ENCODE measurements at regions not wholly inside any gene's neighbourhood (a gene's known extent, or its start where the extent isn't known, plus 50 kb on each side); places are given as distances from the start of the nearest gene placed in this dataset.

DNA sequence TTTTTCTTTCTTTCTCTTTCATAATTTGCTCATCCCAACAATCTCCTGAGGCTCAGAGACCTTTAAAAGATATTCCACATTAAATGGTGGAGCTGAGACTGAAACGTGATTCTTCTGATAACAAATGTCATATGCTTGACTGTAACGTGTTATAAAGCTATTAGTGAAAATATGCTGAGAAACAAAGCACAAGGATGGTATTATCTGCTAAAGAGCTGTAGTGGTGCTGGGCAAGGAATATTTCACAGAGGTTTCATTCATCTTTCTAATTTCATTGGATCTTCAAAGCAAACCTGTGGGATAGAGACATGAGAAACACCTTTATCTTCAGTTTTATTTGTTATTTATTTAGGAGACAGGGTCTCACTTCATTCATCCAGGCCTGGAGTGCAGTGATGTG lies 98.1 kb upstream of the WLS start:
- Histone ChIP-seq H3K9me3 (ENCODE audit: low read depth) (no peaks in the 10 kb centered on the region), H3K79me2 (no peaks in the 10 kb centered on the region), H3K4me3 (no peak overlapping the region), H3K27ac (no peak overlapping the region), H3K36me3 (replicated peaks; ENCODE audit: insufficient read depth, low read depth) (no peaks in the 10 kb centered on the region), H3K4me1 (ENCODE audit: insufficient read depth) (no peaks in the 10 kb centered on the region), H3K4me2 (no peak overlapping the region), H4K20me1 (ENCODE audit: insufficient read depth, poor library complexity, severe bottlenecking) (no peaks in the 10 kb centered on the region), H3K9me2 (replicated peaks; ENCODE audit: insufficient read depth) (no peaks in the 10 kb centered on the region), H3K27me3 (no peaks in the 10 kb centered on the region), H2AFZ (no peak overlapping the region)
- DNase-seq (ENCODE audit: low spot score), result no peak
- TF ChIP-seq, protein P1, sequence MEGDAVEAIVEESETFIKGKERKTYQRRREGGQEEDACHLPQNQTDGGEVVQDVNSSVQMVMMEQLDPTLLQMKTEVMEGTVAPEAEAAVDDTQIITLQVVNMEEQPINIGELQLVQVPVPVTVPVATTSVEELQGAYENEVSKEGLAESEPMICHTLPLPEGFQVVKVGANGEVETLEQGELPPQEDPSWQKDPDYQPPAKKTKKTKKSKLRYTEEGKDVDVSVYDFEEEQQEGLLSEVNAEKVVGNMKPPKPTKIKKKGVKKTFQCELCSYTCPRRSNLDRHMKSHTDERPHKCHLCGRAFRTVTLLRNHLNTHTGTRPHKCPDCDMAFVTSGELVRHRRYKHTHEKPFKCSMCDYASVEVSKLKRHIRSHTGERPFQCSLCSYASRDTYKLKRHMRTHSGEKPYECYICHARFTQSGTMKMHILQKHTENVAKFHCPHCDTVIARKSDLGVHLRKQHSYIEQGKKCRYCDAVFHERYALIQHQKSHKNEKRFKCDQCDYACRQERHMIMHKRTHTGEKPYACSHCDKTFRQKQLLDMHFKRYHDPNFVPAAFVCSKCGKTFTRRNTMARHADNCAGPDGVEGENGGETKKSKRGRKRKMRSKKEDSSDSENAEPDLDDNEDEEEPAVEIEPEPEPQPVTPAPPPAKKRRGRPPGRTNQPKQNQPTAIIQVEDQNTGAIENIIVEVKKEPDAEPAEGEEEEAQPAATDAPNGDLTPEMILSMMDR (IDR thresholded peaks at IDR 0.05; ENCODE audit: poor library complexity), result no peak
- no peak for TF ChIP-seq EZH2phosphoT487 (IDR thresholded peaks at IDR 0.05; ENCODE audit: low read depth, severe bottlenecking, unreplicated experiment)
- no peak for TF ChIP-seq EZH2 (IDR thresholded peaks at IDR 0.05; ENCODE audit: borderline replicate concordance)
- 60% methylated on average over 2 of the region's 2 CpGs for WGBS (ENCODE audit: low lambda C conversion rate, missing lambda C conversion rate)

DNA sequence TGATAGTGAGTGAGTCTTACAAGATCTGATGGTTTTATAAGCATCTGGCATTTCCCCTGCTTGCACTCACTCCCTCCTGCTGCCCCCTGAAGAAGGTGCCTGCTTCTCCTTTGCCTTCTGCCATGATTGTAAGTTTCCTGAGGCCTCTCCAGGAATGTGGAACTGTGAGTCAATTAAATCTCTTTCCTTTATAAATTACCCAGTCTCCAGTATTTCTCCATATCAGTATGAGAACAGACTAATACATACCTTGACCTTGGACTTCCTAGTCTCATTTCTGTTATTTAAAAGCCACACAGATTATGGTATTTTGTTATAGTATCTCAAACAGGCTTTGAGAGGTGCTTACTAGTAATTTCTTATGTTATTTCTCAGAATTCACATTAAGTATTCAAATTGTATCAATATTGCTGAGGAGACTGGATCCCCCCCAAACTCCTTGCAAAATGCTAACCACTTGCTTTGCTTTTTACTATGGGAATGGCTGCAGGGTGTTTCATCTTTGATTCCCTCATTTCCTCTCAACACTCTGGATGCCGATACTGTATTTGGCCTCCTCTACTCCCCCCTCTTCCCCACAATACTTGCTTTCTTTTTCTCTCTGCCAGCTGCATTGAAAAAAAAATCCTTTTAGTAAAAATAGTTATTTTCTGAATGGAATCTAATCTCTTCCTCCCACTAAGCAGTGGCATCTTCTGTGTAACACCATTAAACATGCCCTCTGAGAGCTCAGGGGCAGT lies 96.9 kb upstream of the WLS start:
- no peak for TF ChIP-seq EZH2phosphoT487 (IDR thresholded peaks at IDR 0.05; ENCODE audit: low read depth, severe bottlenecking, unreplicated experiment)
- TF ChIP-seq EZH2 (IDR thresholded peaks at IDR 0.05; ENCODE audit: borderline replicate concordance), result no peak
- TF ChIP-seq, protein P1 (IDR thresholded peaks at IDR 0.05; ENCODE audit: poor library complexity), result no peak
- Histone ChIP-seq H3K9me2 (replicated peaks; ENCODE audit: insufficient read depth) (no peaks in the 10 kb centered on the region), H3K4me2 (no peak overlapping the region), H3K4me1 (ENCODE audit: insufficient read depth) (no peaks in the 10 kb centered on the region), H4K20me1 (ENCODE audit: insufficient read depth, poor library complexity, severe bottlenecking) (no peaks in the 10 kb centered on the region), H3K79me2 (no peaks in the 10 kb centered on the region), H3K27me3 (no peaks in the 10 kb centered on the region), H3K4me3 (no peak overlapping the region), H2AFZ (no peak overlapping the region), H3K9me3 (ENCODE audit: low read depth) (no peaks in the 10 kb centered on the region), H3K27ac (no peak overlapping the region), H3K36me3 (replicated peaks; ENCODE audit: insufficient read depth, low read depth) (no peaks in the 10 kb centered on the region)
- no peak for DNase-seq (ENCODE audit: low spot score)
- 62% methylated on average over 1 of the region's 1 CpG for WGBS (ENCODE audit: low lambda C conversion rate, missing lambda C conversion rate)

GRCh38 chr1:68328490-68328889 lies 96.2 kb upstream of the WLS start:
- Histone ChIP-seq H3K79me2 (no peaks in the 10 kb centered on the region), H2AFZ (no peak overlapping the region), H4K20me1 (ENCODE audit: insufficient read depth, poor library complexity, severe bottlenecking) (no peaks in the 10 kb centered on the region), H3K9me3 (ENCODE audit: low read depth) (no peaks in the 10 kb centered on the region), H3K27me3 (no peaks in the 10 kb centered on the region), H3K27ac (peak overlapping the region; percentile 52), H3K4me2 (no peak overlapping the region), H3K4me1 (ENCODE audit: insufficient read depth) (no peaks in the 10 kb centered on the region), H3K9me2 (replicated peaks; ENCODE audit: insufficient read depth) (no peaks in the 10 kb centered on the region), H3K36me3 (replicated peaks; ENCODE audit: insufficient read depth, low read depth) (no peaks in the 10 kb centered on the region), H3K4me3 (no peak overlapping the region)
- WGBS (ENCODE audit: low lambda C conversion rate, missing lambda C conversion rate), result 95% methylated on average over 1 of the region's 1 CpG
- TF ChIP-seq EZH2 (IDR thresholded peaks at IDR 0.05; ENCODE audit: borderline replicate concordance) (no peak), EZH2phosphoT487 (IDR thresholded peaks at IDR 0.05; ENCODE audit: low read depth, severe bottlenecking, unreplicated experiment) (no peak)
- TF ChIP-seq, protein P1 (IDR thresholded peaks at IDR 0.05; ENCODE audit: poor library complexity), result no peak
- DNase-seq (ENCODE audit: low spot score), result no peak
